ENCODE measurements at regions not wholly inside any gene's neighbourhood (a gene's known extent, or its start where the extent isn't known, plus 50 kb on each side); places are given as distances from the start of the nearest gene placed in this dataset.

GRCh38 chr2:225820826-225821225, 421.3 kb downstream of the NYAP2 start:
- TF ChIP-seq CTCF (conservative IDR thresholded peaks at IDR 0.05 in 1 of 2, IDR thresholded peaks at IDR 0.05 in 1 of 2; ENCODE audit: low read depth in 1 of 2, low read length in 2 of 2) (no peak), EZH2 (IDR thresholded peaks at IDR 0.05; ENCODE audit: low read length, missing control alignments) (no peak)
